LNCaP clone FGC (cell line): ENCODE measurements at regions not wholly inside any gene's neighbourhood (a gene's known extent, or its start where the extent isn't known, plus 50 kb on each side); places are given as distances from the start of the nearest gene placed in this dataset.
"Not testable (repeated sequence)": the region's sequence is repeated elsewhere in the genome, so short reads cannot be mapped to it uniquely, and the experiment has no call there.

Experiments
- DNase-seq: peaks from one replicate; pipeline ENCODE4 v3.0.0-alpha.2; 2011; ENCODE audit warnings: low read depth
- H3K4me3 ChIP-seq: 2 replicates; pipeline ENCODE4 v1.5.1; 2011; ENCODE audit warnings: mild to moderate bottlenecking, low read depth, low read length, control low read depth
- CTCF ChIP-seq: IDR thresholded peaks from 2 replicates; pipeline ENCODE4 v1.5.1; 2012; ENCODE audit warnings: mild to moderate bottlenecking; ENCODE audit not compliant: control insufficient read depth, insufficient read depth; ENCODE audit errors: extremely low read depth

GRCh38 chr14:43116341-43116740 is 1390.7 kb downstream of the FSCB start:
- no peak for TF ChIP-seq CTCF
- no peak for DNase-seq
- H3K4me3 ChIP-seq, result no peak overlapping the region

- TF ChIP-seq CTCF, result no peak
Measured at GRCh38 chr14:43105305-43105704, 1401.8 kb downstream of the FSCB start.

GRCh38 chr14:43090380-43090779 is 1416.7 kb downstream of the FSCB start:
- no peak overlapping the region for H3K4me3 ChIP-seq
- DNase-seq, result no peak
- no peak for TF ChIP-seq CTCF

More at GRCh38 chr14:43105305-43105704, 1401.8 kb downstream of the FSCB start:
- DNase-seq, result no peak
- no peak overlapping the region for H3K4me3 ChIP-seq

- DNase-seq, result no peak
- H3K4me3 ChIP-seq, result no peak overlapping the region
- TF ChIP-seq CTCF, result no peak
Measured at GRCh38 chr14:43087666-43088065, 1419.4 kb downstream of the FSCB start.

GRCh38 chr14:43085819-43086218 is 1421.3 kb downstream of the FSCB start:
- H3K4me3 ChIP-seq, result no peak overlapping the region
- no peak for TF ChIP-seq CTCF
- DNase-seq, result no peak

- not testable (repeated sequence) for H3K4me3 ChIP-seq, DNase-seq
Measured at GRCh38 chr14:43067372-43067771, 1439.7 kb downstream of the FSCB start.

GRCh38 chr14:43056106-43056505 is 1449.4 kb downstream of the LRFN5 start:
- H3K4me3 ChIP-seq, result no peak overlapping the region
- DNase-seq, result no peak
- TF ChIP-seq CTCF, result no peak

GRCh38 chr14:43052897-43053296 is 1446.2 kb downstream of the LRFN5 start:
- no peak for TF ChIP-seq CTCF
- H3K4me3 ChIP-seq, result no peak overlapping the region
- DNase-seq, result no peak
